Neural cell (in vitro differentiated cells): ENCODE measurements at regions not wholly inside any gene's neighbourhood (a gene's known extent, or its start where the extent isn't known, plus 50 kb on each side); places are given as distances from the start of the nearest gene placed in this dataset.

ENCODE experiments used
- H2AFZ ChIP-seq: fragments of 200-600, 300-800 bp; sonication (generic), shearing (Covaris generic); 2 replicates; pipeline ENCODE4 v1.6.0; 2014; ENCODE audit warnings: low read depth, mild to moderate bottlenecking, antibody characterized with exemption, low read length, moderate library complexity
- H3F3A ChIP-seq: fragments of 200-600 bp; shearing (Covaris generic); 2 replicates; pipeline ENCODE4 v1.6.1; 2016; ENCODE audit warnings: mild to moderate bottlenecking, moderate library complexity, mixed read lengths, antibody characterized with exemption, low read length; ENCODE audit not compliant: insufficient read depth, poor library complexity, severe bottlenecking
- H3K27ac ChIP-seq: fragments of 200-600, 300-800 bp; sonication (generic), shearing (Covaris generic); 2 replicates; pipeline ENCODE4 v1.5.1; 2014; ENCODE audit warnings: mild to moderate bottlenecking, low read length, moderate library complexity
- H3K27me3 ChIP-seq: fragments of 300-800, 200-600 bp; sonication (generic), shearing (Covaris generic); 2 replicates; pipeline ENCODE4 v1.6.0; 2014; ENCODE audit warnings: mild to moderate bottlenecking, low read depth, low read length, moderate library complexity; ENCODE audit not compliant: insufficient read depth
- H3K36me3 ChIP-seq: fragments of 300-800, 200-600 bp; sonication (generic), shearing (Covaris generic); 2 replicates; pipeline ENCODE4 v1.5.1; 2014; ENCODE audit warnings: mild to moderate bottlenecking, antibody characterized with exemption, low read length, moderate library complexity; ENCODE audit not compliant: insufficient read depth
- H3K4me2 ChIP-seq: fragments of 300-800, 200-600 bp; sonication (generic), shearing (Covaris generic); 2 replicates; pipeline ENCODE4 v1.6.0; 2014; ENCODE audit warnings: mild to moderate bottlenecking, low read length
- H3K4me3 ChIP-seq: fragments of 300-800, 200-600 bp; sonication (generic), shearing (Covaris generic); 2 replicates; pipeline ENCODE4 v1.5.1; 2014; ENCODE audit warnings: mild to moderate bottlenecking, low read length, moderate library complexity
- H3K79me2 ChIP-seq: fragments of 200-600 bp; shearing (Covaris generic); replicated peaks from 2 replicates; pipeline ENCODE4 v1.6.0; 2014; ENCODE audit warnings: mild to moderate bottlenecking, low read length, moderate library complexity; ENCODE audit not compliant: insufficient read depth
- H3K9ac ChIP-seq: fragments of 300-800, 200-600 bp; sonication (generic), shearing (Covaris generic); 2 replicates; pipeline ENCODE4 v1.6.1; 2016; ENCODE audit warnings: mild to moderate bottlenecking, low read length, mixed read lengths
- H3K9me2 ChIP-seq: fragments of 200-600 bp; shearing (Covaris generic); 2 replicates; pipeline ENCODE4 v1.6.1; 2016; ENCODE audit warnings: mild to moderate bottlenecking, low read length, mixed read lengths; ENCODE audit not compliant: insufficient read depth
- H3K9me3 ChIP-seq: fragments of 200-600, 300-800 bp; sonication (generic), shearing (Covaris generic); 2 replicates; pipeline ENCODE4 v1.6.1; 2016; ENCODE audit warnings: mild to moderate bottlenecking, mixed run types, low read length, moderate library complexity, mixed read lengths
- H4K20me1 ChIP-seq: fragments of 200-600 bp; shearing (Covaris generic); 2 replicates; pipeline ENCODE4 v1.6.1; 2016; ENCODE audit warnings: mild to moderate bottlenecking, mixed run types; ENCODE audit not compliant: insufficient read depth
- CTCF ChIP-seq: fragments of 450-650 bp; IDR thresholded peaks from 2 replicates; pipeline ENCODE4 v1.5.1; 2014; ENCODE audit warnings: antibody characterized with exemption, mild to moderate bottlenecking, moderate library complexity; ENCODE audit not compliant: poor library complexity, severe bottlenecking
- EP300 ChIP-seq: fragments of 450-650 bp; conservative IDR thresholded peaks from 2 replicates; pipeline ENCODE4 v1.6.1; 2014; ENCODE audit warnings: antibody characterized with exemption, mild to moderate bottlenecking, moderate library complexity; ENCODE audit not compliant: poor library complexity, severe bottlenecking
- EZH2 ChIP-seq: fragments of 200-600, 300-800 bp; shearing (Covaris generic), sonication (generic); IDR thresholded peaks from 2 replicates; pipeline ENCODE4 v1.6.1; 2014; ENCODE audit warnings: antibody characterized with exemption, low read length, borderline replicate concordance, mild to moderate bottlenecking; ENCODE audit not compliant: insufficient read depth, poor library complexity, severe bottlenecking
- MXI1 ChIP-seq: fragments of 450-650 bp; conservative IDR thresholded peaks from 2 replicates; pipeline ENCODE4 v1.6.1; 2014; ENCODE audit warnings: antibody characterized with exemption, mild to moderate bottlenecking; ENCODE audit not compliant: poor library complexity, severe bottlenecking
- POLR2AphosphoS5 ChIP-seq: IDR thresholded peaks from 2 replicates; pipeline ENCODE4 v1.6.1; 2012
- RAD21 ChIP-seq: fragments of 450-650 bp; conservative IDR thresholded peaks from 2 replicates; pipeline ENCODE4 v1.6.1; 2014; ENCODE audit warnings: antibody characterized with exemption, mild to moderate bottlenecking, moderate library complexity
- SMC3 ChIP-seq: fragments of 450-650 bp; conservative IDR thresholded peaks from 2 replicates; pipeline ENCODE4 v1.6.1; 2014; ENCODE audit warnings: antibody characterized with exemption, mild to moderate bottlenecking, moderate library complexity; ENCODE audit not compliant: poor library complexity
- TAF1 ChIP-seq: IDR thresholded peaks from 2 replicates; pipeline ENCODE4 v1.6.1; 2012; ENCODE audit warnings: low read depth
- TF ChIP-seq, protein P1 (sequence below): IDR thresholded peaks from 2 replicates; pipeline ENCODE4 v1.6.1; 2012; ENCODE audit warnings: borderline replicate concordance

DNA sequence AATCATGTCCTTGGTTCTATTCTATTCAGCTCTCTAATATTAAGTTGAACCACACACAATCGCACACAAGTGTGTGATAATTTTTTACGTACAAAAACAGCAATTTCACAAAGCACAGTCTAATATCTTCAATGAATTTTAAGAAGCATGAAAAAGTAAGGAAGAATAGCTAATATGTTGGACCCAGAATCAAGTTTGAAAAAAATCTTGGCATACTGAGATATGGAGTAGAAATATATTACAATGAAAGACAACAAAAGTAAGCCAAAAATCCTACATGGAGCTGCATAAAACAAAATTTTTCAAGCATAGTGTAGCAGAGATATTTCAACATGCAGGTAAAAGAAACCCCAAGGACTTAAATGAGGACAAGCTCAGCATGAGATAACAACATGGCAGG is 219.1 kb upstream of the RND3 start:
- no peak overlapping the region for H2AFZ ChIP-seq
- no peaks in the 10 kb centered on the region for H3K9me3 ChIP-seq
- H3K79me2 ChIP-seq: no peaks in the 10 kb centered on the region
- H3F3A ChIP-seq: no peaks in the 10 kb centered on the region
- no peak overlapping the region for H3K9ac ChIP-seq
- no peaks in the 10 kb centered on the region for H3K27me3 ChIP-seq
- no peaks in the 10 kb centered on the region for H3K9me2 ChIP-seq
- no peak overlapping the region for H3K27ac ChIP-seq
- no peaks in the 10 kb centered on the region for H4K20me1 ChIP-seq
- no peak overlapping the region for H3K4me3 ChIP-seq
- H3K36me3 ChIP-seq: no peaks in the 10 kb centered on the region
- TF ChIP-seq, protein P1, sequence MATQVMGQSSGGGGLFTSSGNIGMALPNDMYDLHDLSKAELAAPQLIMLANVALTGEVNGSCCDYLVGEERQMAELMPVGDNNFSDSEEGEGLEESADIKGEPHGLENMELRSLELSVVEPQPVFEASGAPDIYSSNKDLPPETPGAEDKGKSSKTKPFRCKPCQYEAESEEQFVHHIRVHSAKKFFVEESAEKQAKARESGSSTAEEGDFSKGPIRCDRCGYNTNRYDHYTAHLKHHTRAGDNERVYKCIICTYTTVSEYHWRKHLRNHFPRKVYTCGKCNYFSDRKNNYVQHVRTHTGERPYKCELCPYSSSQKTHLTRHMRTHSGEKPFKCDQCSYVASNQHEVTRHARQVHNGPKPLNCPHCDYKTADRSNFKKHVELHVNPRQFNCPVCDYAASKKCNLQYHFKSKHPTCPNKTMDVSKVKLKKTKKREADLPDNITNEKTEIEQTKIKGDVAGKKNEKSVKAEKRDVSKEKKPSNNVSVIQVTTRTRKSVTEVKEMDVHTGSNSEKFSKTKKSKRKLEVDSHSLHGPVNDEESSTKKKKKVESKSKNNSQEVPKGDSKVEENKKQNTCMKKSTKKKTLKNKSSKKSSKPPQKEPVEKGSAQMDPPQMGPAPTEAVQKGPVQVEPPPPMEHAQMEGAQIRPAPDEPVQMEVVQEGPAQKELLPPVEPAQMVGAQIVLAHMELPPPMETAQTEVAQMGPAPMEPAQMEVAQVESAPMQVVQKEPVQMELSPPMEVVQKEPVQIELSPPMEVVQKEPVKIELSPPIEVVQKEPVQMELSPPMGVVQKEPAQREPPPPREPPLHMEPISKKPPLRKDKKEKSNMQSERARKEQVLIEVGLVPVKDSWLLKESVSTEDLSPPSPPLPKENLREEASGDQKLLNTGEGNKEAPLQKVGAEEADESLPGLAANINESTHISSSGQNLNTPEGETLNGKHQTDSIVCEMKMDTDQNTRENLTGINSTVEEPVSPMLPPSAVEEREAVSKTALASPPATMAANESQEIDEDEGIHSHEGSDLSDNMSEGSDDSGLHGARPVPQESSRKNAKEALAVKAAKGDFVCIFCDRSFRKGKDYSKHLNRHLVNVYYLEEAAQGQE: no peak
- TF ChIP-seq SMC3: no peak
- TF ChIP-seq CTCF: no peak
- TF ChIP-seq EP300: no peak
- no peak for TF ChIP-seq TAF1
- TF ChIP-seq POLR2AphosphoS5: no peak
- no peak for TF ChIP-seq RAD21
- no peak for TF ChIP-seq MXI1
- TF ChIP-seq EZH2: no peak
- no peak overlapping the region for H3K4me2 ChIP-seq

GRCh38 chr2:150705767-150706166 is 218.3 kb upstream of the RND3 start:
- H3K9ac ChIP-seq: no peak overlapping the region
- H2AFZ ChIP-seq: no peak overlapping the region
- H3K27me3 ChIP-seq: no peaks in the 10 kb centered on the region
- H3K4me3 ChIP-seq: no peak overlapping the region
- H3K36me3 ChIP-seq: no peaks in the 10 kb centered on the region
- H3K4me2 ChIP-seq: no peak overlapping the region
- H4K20me1 ChIP-seq: no peaks in the 10 kb centered on the region
- no peaks in the 10 kb centered on the region for H3F3A ChIP-seq
- H3K79me2 ChIP-seq: no peaks in the 10 kb centered on the region
- no peak overlapping the region for H3K27ac ChIP-seq
- no peaks in the 10 kb centered on the region for H3K9me2 ChIP-seq
- no peaks in the 10 kb centered on the region for H3K9me3 ChIP-seq
- TF ChIP-seq, protein P1: no peak
- TF ChIP-seq POLR2AphosphoS5 (no peak), EZH2 (no peak), SMC3 (no peak), TAF1 (no peak), MXI1 (no peak), EP300 (no peak), RAD21 (no peak), CTCF (no peak)
